Upper lobe of left lung (tissue), 6 donors: ENCODE measurements at regions not wholly inside any gene's neighbourhood (a gene's known extent, or its start where the extent isn't known, plus 50 kb on each side); places are given as distances from the start of the nearest gene placed in this dataset.
"Not testable (repeated sequence)": the region's sequence is repeated elsewhere in the genome, so short reads cannot be mapped to it uniquely, and the experiment has no call there.

Experiments
- ATAC-seq, 2 donors: fragments of 200-7000 bp; cut with Tn5 transposase; one replicate each; pipeline ENCODE4 v1.9.1; 2022; ENCODE audit warnings: mild to moderate bottlenecking in 2 of 2, moderate library complexity in 2 of 2; ENCODE audit not compliant: low FRiP score in 2 of 2
- DNase-seq, 2 donors: peaks; one replicate each; pipeline ENCODE4 v3.0.0-alpha.2; 2019 to 2020
- H3K27ac ChIP-seq, 4 donors: fragments of 200-600 bp; sonication (generic); one replicate each; pipeline ENCODE4 v1.5.1; 2016 to 2019
- H3K27me3 ChIP-seq, 4 donors: fragments of 200-600 bp; sonication (generic); one replicate each; pipeline ENCODE4 v1.5.1; 2017 to 2019
- H3K36me3 ChIP-seq, 4 donors: fragments of 200-600 bp; sonication (generic); one replicate each; pipeline ENCODE4 v1.5.1; 2016 to 2019
- H3K4me1 ChIP-seq, 4 donors: fragments of 200-600 bp; sonication (generic); one replicate each; pipeline ENCODE4 v1.5.1; 2018 to 2019
- H3K4me3 ChIP-seq, 4 donors: fragments of 200-600 bp; sonication (generic); one replicate each; pipeline ENCODE4 v1.5.1; 2017 to 2019; ENCODE audit warnings: mild to moderate bottlenecking in 2 of 4, moderate library complexity in 1 of 4
- H3K9me3 ChIP-seq, 4 donors: fragments of 200-600 bp; sonication (generic); one replicate each; pipeline ENCODE4 v1.5.1; 2018 to 2019
- CTCF ChIP-seq, 6 experiments: fragments of 450-650 bp in 4 of 6; fragments of 200-600 bp in 2 of 6; sonication (generic) in 2 of 6; IDR thresholded peaks; one replicate each; pipeline ENCODE4 v1.5.1; 2016 to 2019; ENCODE audit warnings: antibody characterized with exemption in 6 of 6
- EP300 ChIP-seq, 4 donors: sonication (generic); formaldehyde crosslinking; IDR thresholded peaks; one replicate each; pipeline ENCODE4 v1.5.1; 2017; ENCODE audit warnings: antibody characterized with exemption in 4 of 4, control low read depth in 2 of 4
- POLR2A ChIP-seq, 4 donors: fragments of 450-650 bp; IDR thresholded peaks; one replicate each; pipeline ENCODE4 v1.5.1; 2016 to 2017; ENCODE audit warnings: antibody characterized with exemption in 4 of 4, mild to moderate bottlenecking in 2 of 4
- POLR2AphosphoS5 ChIP-seq, 2 donors: sonication (generic); formaldehyde crosslinking; IDR thresholded peaks; one replicate each; pipeline ENCODE4 v1.5.1; 2017; ENCODE audit warnings: antibody characterized with exemption in 2 of 2
- WGBS, 2 donors: methylation state at CpG; one replicate each; pipeline ENCODE4 v1.1.5; 2017 to 2018; 5-methylcytosine and 5-hydroxymethylcytosine counted together
- donor health status: DM: no; HTN: no; CAD: no; lungs with moderate emphysema.
- donor health status: DM: no; HTN: yes; CAD: no; lungs with severe emphysema.

GRCh38 chr1:187844313-187844712, 1015.6 kb downstream of the PLA2G4A start:
- ATAC-seq (no peak), DNase-seq (no peak)
- H3K27me3 ChIP-seq = no peaks in the 10 kb centered on the region
- no peaks in the 10 kb centered on the region for H3K9me3 ChIP-seq
- no peak overlapping the region for H3K27ac ChIP-seq
- TF ChIP-seq EP300 (IDR thresholded peaks at IDR 0.05) = no peak
- TF ChIP-seq POLR2A (IDR thresholded peaks at IDR 0.05) = no peak
- no peak for TF ChIP-seq POLR2AphosphoS5 (IDR thresholded peaks at IDR 0.05)
- no peak for TF ChIP-seq CTCF (IDR thresholded peaks at IDR 0.05)
- no peaks in the 10 kb centered on the region for H3K4me1 ChIP-seq
- WGBS, 2 donors = 79 to 82% methylated on average over 3 of the region's 3 CpGs
- no peaks in the 10 kb centered on the region for H3K36me3 ChIP-seq
- no peak overlapping the region for H3K4me3 ChIP-seq

- Histone ChIP-seq H3K27me3 (no peaks in the 10 kb centered on the region), H3K27ac (no peak overlapping the region), H3K4me3 (no peak overlapping the region), H3K9me3 (peaks cover 0 to 5% (median 0%) of the 10 kb centered on the region in 4 donors), H3K4me1 (no peaks in the 10 kb centered on the region), H3K36me3 (no peaks in the 10 kb centered on the region)
- TF ChIP-seq CTCF (IDR thresholded peaks at IDR 0.05) (no peak), EP300 (IDR thresholded peaks at IDR 0.05) (no peak), POLR2A (IDR thresholded peaks at IDR 0.05) (no peak)
- no peak for ATAC-seq
- DNase-seq = no peak
Measured at GRCh38 chr1:187847531-187847930, 1018.8 kb downstream of the PLA2G4A start.

- 48 to 58% methylated on average over 3 of the region's 3 CpGs for WGBS, 2 donors
- H3K9me3 ChIP-seq = peaks cover 0 to 5% (median 0%) of the 10 kb centered on the region in 4 donors
- TF ChIP-seq POLR2A (IDR thresholded peaks at IDR 0.05) = no peak
- TF ChIP-seq POLR2AphosphoS5 (IDR thresholded peaks at IDR 0.05) = no peak
- TF ChIP-seq EP300 (IDR thresholded peaks at IDR 0.05) = no peak
- no peak for TF ChIP-seq CTCF (IDR thresholded peaks at IDR 0.05)
- no peak overlapping the region for H3K4me3 ChIP-seq
- no peak overlapping the region for H3K27ac ChIP-seq
- no peaks in the 10 kb centered on the region for H3K36me3 ChIP-seq
- ATAC-seq = no peak
- DNase-seq = no peak
- no peaks in the 10 kb centered on the region for H3K4me1 ChIP-seq
- H3K27me3 ChIP-seq = no peaks in the 10 kb centered on the region
Measured at GRCh38 chr1:187848321-187848720, 1019.6 kb downstream of the PLA2G4A start.

GRCh38 chr1:187850146-187850545, 1021.4 kb downstream of the PLA2G4A start:
- H3K9me3 ChIP-seq, H3K4me3 ChIP-seq, ATAC-seq, H3K4me1 ChIP-seq, H3K36me3 ChIP-seq, H3K27ac ChIP-seq, H3K27me3 ChIP-seq: not testable (repeated sequence)
- 97 to 100% methylated on average over 9 to 26 of the region's 26 CpGs for WGBS, 2 donors
- peak in 1 of 2 donors; percentile 78 for DNase-seq

GRCh38 chr1:187853505-187853904, 1024.8 kb downstream of the PLA2G4A start:
- DNase-seq (no peak), ATAC-seq (no peak)
- WGBS, 2 donors = 98% methylated on average over 2 of the region's 2 CpGs
- TF ChIP-seq EP300 (IDR thresholded peaks at IDR 0.05) = no peak
- Histone ChIP-seq H3K27ac (no peak overlapping the region), H3K4me1 (no peaks in the 10 kb centered on the region), H3K36me3 (no peaks in the 10 kb centered on the region), H3K27me3 (no peaks in the 10 kb centered on the region), H3K4me3 (no peak overlapping the region), H3K9me3 (peaks cover 0 to 5% (median 0%) of the 10 kb centered on the region in 4 donors)

- no peak overlapping the region for H3K4me3 ChIP-seq
- peaks cover 0 to 5% (median 0%) of the 10 kb centered on the region in 4 donors for H3K9me3 ChIP-seq
- TF ChIP-seq POLR2AphosphoS5 (IDR thresholded peaks at IDR 0.05) (no peak), POLR2A (IDR thresholded peaks at IDR 0.05) (no peak), EP300 (IDR thresholded peaks at IDR 0.05) (no peak), CTCF (IDR thresholded peaks at IDR 0.05) (no peak)
- 79 to 91% methylated on average over 2 of the region's 2 CpGs for WGBS, 2 donors
- no peak overlapping the region for H3K27ac ChIP-seq
- ATAC-seq (no peak), DNase-seq (no peak)
- H3K4me1 ChIP-seq = no peaks in the 10 kb centered on the region
- H3K27me3 ChIP-seq = no peaks in the 10 kb centered on the region
- no peaks in the 10 kb centered on the region for H3K36me3 ChIP-seq
Measured at GRCh38 chr1:187854457-187854856, 1025.7 kb downstream of the PLA2G4A start.
